Common myeloid progenitor, CD34-positive (primary cell): ENCODE measurements at regions not wholly inside any gene's neighbourhood (a gene's known extent, or its start where the extent isn't known, plus 50 kb on each side); places are given as distances from the start of the nearest gene placed in this dataset.

Experiments
- CTCF ChIA-PET: fragments of 350-600 bp; sonication (Branson Sonifier 250); formaldehyde crosslinking; loops from one replicate; lab custom pipeline; 2021; ENCODE audit warnings: antibody characterized with exemption; lab: Charles Lee
- POLR2A ChIA-PET: fragments of 350-600 bp; sonication (Branson Sonifier 250); formaldehyde crosslinking; loops from one replicate; lab custom pipeline; 2021; ENCODE audit warnings: antibody characterized with exemption; lab: Charles Lee
- DNase-seq, 3 donors: peaks; one replicate each; pipeline versions ENCODE4 v3.0.0 to v3.0.0-alpha.2; 2013
- H3K27ac ChIP-seq, 2 experiments: 1 replicate in 1 of 2; 2 replicates in 1 of 2; pipeline ENCODE4 v1.7.0; 2013; ENCODE audit warnings: inconsistent platforms in 2 of 2, low read length in 2 of 2, mild to moderate bottlenecking in 2 of 2, low read depth in 1 of 2, moderate library complexity in 1 of 2; ENCODE audit not compliant: severe bottlenecking in 2 of 2, insufficient read depth in 1 of 2, poor library complexity in 1 of 2
- H3K27me3 ChIP-seq, 5 experiments: replicated peaks in 2 of 5; 1 replicate in 3 of 5; 2 replicates in 2 of 5; pipeline versions ENCODE4 v1.6.1 to v1.7.0; 2013; ENCODE audit warnings: low read length in 4 of 5, mild to moderate bottlenecking in 2 of 5, moderate library complexity in 2 of 5, inconsistent platforms in 1 of 5; ENCODE audit not compliant: insufficient read depth in 5 of 5, control insufficient read depth in 4 of 5
- H3K36me3 ChIP-seq, 4 experiments: 1 replicate in 2 of 4; 2 replicates in 2 of 4; pipeline versions ENCODE4 v1.6.1 to v1.7.0; 2013; ENCODE audit warnings: low read length in 3 of 4, control low read depth in 1 of 4, mild to moderate bottlenecking in 1 of 4; ENCODE audit not compliant: control insufficient read depth in 4 of 4, insufficient read depth in 4 of 4
- H3K4me1 ChIP-seq, 4 experiments: 1 replicate in 3 of 4; 2 replicates in 1 of 4; pipeline versions ENCODE4 v1.6.1 to v1.7.1; 2013; ENCODE audit warnings: low read length in 3 of 4, mild to moderate bottlenecking in 3 of 4, control low read depth in 1 of 4, inconsistent platforms in 1 of 4, moderate library complexity in 1 of 4; ENCODE audit not compliant: control insufficient read depth in 4 of 4, insufficient read depth in 4 of 4; ENCODE audit errors: control extremely low read depth in 1 of 4
- H3K4me3 ChIP-seq, 7 experiments: 1 replicate in 4 of 7; 2 replicates in 3 of 7; pipeline versions ENCODE4 v1.5.1 to v1.7.0; 2013; ENCODE audit warnings: mild to moderate bottlenecking in 7 of 7, low read length in 6 of 7, moderate library complexity in 6 of 7, inconsistent platforms in 2 of 7, low read depth in 2 of 7, control low read depth in 1 of 7; ENCODE audit not compliant: insufficient read depth in 4 of 7, control insufficient read depth in 1 of 7; ENCODE audit errors: extremely low read depth in 1 of 7
- H3K9me3 ChIP-seq, 5 experiments: 1 replicate in 4 of 5; 2 replicates in 1 of 5; pipeline versions ENCODE4 v1.6.1 to v1.7.1; 2013; ENCODE audit warnings: low read length in 4 of 5, mild to moderate bottlenecking in 2 of 5, inconsistent platforms in 1 of 5, low read depth in 1 of 5, moderate library complexity in 1 of 5; ENCODE audit not compliant: control insufficient read depth in 4 of 5, insufficient read depth in 2 of 5; ENCODE audit errors: control extremely low read depth in 1 of 5
- WGBS: methylation state at CpG from one replicate; pipeline ENCODE4 v1.1.5; 2013; ENCODE audit not compliant: insufficient coverage; 5-methylcytosine and 5-hydroxymethylcytosine counted together

DNA sequence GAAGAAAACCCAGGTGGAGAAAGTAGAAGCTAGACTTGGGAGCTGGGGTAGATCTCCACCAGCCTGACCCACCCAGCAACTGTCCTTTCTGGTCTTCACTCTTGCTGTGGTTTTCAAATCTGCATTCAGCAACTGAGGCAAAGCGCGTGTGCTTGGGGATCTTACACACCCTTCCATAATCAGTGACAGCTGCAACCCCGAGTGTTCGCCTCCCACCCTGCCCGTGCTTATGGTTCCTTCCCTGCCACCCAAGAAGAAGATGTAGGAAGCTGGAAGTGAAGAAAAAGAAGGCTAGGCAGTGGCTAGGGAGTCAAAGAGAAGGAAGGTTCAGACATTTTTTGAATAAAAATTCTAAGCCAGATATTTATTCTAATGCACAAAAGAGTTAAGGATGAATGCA, 162.6 kb upstream of the CCND2 start:
- no peak overlapping the region for H3K27ac ChIP-seq
- POLR2A ChIA-PET: no interaction called here
- no peak overlapping the region for H3K4me3 ChIP-seq
- WGBS: 100% methylated on average over 3 of the region's 5 CpGs
- peaks cover 7 to 20% (median 15%) of the 10 kb centered on the region in 4 experiments for H3K4me1 ChIP-seq
- CTCF ChIA-PET: interaction anchor here (0.6 to 10.2 kb wide), 8 partner anchors 35 to 831 kb away, joined by 3 to 98 read pairs (median 3); partner anchors contain the start of gene CCND2
- no peaks in the 10 kb centered on the region for H3K9me3 ChIP-seq
- DNase-seq: no peak
- no peaks in the 10 kb centered on the region for H3K36me3 ChIP-seq
- no peaks in the 10 kb centered on the region for H3K27me3 ChIP-seq

- Histone ChIP-seq H3K27me3 (no peaks in the 10 kb centered on the region), H3K4me3 (no peak overlapping the region), H3K4me1 (peaks cover 1 to 8% (median 5%) of the 10 kb centered on the region in 4 experiments), H3K27ac (no peak overlapping the region), H3K36me3 (no peaks in the 10 kb centered on the region), H3K9me3 (peaks cover 0 to 1% (median 0%) of the 10 kb centered on the region in 5 experiments)
- CTCF ChIA-PET: interaction anchor here (0.6 to 10.2 kb wide), 7 partner anchors 11 to 192 kb away, joined by 3 to 98 read pairs (median 3); partner anchors contain the start of gene CCND2
- POLR2A ChIA-PET: interaction anchor here (0.7 kb wide), 1 partner anchor 27 kb away, joined by 3 read pairs; no protein-coding TSS in a partner anchor
- DNase-seq: no peak
- 93% methylated on average over 3 of the region's 5 CpGs for WGBS
Observed at GRCh38 chr12:4109826-4110225, 163.7 kb upstream of the CCND2 start.

DNA sequence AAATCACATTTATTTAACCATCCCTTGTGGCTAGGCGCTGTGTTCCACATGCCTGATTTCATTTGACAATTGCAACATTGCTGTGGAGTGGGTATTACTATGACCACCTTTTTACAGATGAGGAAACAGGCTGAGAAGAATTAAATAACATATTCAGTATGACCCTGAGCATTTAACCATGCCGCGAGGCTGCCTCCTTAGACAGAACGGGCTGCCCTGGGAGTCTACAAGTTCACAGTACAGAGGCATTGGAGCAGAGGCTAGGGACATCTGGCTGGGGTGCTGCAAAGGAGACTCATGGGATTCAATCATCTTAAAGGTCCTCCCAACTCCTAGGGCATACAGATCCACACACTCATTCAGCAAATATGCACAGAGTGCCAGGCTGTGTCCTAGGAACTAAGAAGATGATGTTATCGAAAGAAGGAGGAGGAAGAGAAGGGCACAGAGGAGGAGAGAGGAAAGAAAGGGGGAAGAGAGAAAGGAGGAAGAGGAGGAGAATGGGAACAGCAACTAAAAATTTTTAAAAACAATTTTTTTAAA, 164.7 kb upstream of the CCND2 start:
- Histone ChIP-seq H3K36me3 (no peaks in the 10 kb centered on the region), H3K9me3 (peaks cover 0 to 3% (median 0%) of the 10 kb centered on the region in 5 experiments), H3K4me3 (no peak overlapping the region), H3K4me1 (peaks cover 0 to 5% (median 2%) of the 10 kb centered on the region in 4 experiments), H3K27ac (no peak overlapping the region), H3K27me3 (no peaks in the 10 kb centered on the region)
- ChIA-PET CTCF (interaction anchor here (1.0 to 4.2 kb wide), 8 partner anchors 8 to 226 kb away, joined by 4 to 48 read pairs (median 6); partner anchors contain the start of gene CCND2), POLR2A (interaction anchor here (0.6 to 1.6 kb wide), 2 partner anchors 10 to 168 kb away, joined by 3 to 4 read pairs; no protein-coding TSS in a partner anchor)
- DNase-seq: no peak
- 93% methylated on average over 3 of the region's 5 CpGs for WGBS

DNA sequence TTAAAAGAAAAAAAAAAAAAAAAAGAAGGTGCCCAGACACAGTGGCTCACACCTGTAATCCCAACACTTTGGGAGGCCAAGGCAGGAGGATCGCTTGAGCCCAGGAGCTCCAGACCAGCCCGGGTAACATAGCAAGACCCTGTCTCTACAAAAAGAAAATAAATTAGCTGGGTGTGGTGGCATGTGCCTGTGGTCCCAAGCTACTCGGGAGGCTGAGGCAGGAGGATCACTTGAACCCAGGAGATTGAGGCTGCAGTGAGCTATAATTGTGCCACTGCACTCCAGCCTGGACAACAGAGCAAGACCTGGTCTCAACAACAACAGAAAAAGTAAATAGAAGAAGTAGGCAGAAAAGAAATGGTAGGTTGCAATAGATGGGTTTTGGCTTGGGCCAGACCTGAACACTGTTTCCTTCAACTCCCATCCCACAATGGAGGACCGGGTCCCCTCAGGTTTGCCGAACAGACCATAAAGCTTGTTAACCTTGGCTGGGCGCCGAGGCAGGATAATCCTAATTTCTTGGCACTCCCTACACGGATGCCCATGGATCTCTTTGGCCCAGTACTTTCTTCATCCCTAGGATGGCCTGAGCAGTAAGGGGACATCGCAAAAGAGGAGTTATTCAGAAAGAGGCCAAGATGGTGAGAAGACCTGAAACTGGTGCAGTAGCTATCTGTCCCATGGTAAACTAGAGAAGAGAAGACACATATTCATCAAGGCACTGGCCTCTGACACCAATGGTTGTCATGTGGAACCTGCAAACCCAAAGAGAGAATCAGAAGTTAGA, 165.5 kb upstream of the CCND2 start:
- no peak overlapping the region for H3K27ac ChIP-seq
- WGBS: 97% methylated on average over 7 of the region's 9 CpGs
- POLR2A ChIA-PET: interaction anchor here (0.6 to 1.6 kb wide), 4 partner anchors 10 to 224 kb away, joined by 3 to 5 read pairs (median 4); no protein-coding TSS in a partner anchor
- H3K9me3 ChIP-seq: peaks cover 0 to 3% (median 0%) of the 10 kb centered on the region in 5 experiments
- CTCF ChIA-PET: interaction anchor here (0.6 to 4.2 kb wide), 28 partner anchors 8 to 225 kb away, joined by 3 to 48 read pairs (median 4); partner anchors contain the start of gene CCND2
- no peaks in the 10 kb centered on the region for H3K27me3 ChIP-seq
- peak overlapping the region in 1 of 7 experiments; percentile 48 for H3K4me3 ChIP-seq
- H3K36me3 ChIP-seq: no peaks in the 10 kb centered on the region
- H3K4me1 ChIP-seq: peaks cover 0 to 5% (median 2%) of the 10 kb centered on the region in 4 experiments
- no peak for DNase-seq

DNA sequence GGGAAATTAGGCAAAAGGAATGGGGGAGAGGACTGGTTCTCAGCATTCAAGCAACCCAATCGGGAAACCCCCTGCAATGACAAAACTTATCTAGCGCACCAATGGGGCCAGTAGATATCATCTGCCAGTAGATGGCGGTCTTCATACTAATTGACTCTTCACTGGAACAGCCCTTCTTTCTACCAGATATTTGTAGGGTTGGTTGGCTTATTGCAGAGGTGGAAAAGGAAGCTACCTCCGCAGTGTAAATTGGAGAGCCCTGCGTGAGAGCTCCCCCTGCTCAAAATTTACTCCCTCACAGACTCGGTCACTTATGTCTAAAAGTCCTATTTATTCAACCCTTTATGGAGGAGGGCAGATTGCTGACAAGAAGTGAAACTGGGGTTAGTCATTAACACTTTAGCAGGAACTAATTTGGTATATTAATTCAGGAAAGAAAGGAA, 166.1 kb upstream of the CCND2 start:
- no peak overlapping the region for H3K27ac ChIP-seq
- H3K4me1 ChIP-seq: peaks cover 0 to 5% (median 2%) of the 10 kb centered on the region in 4 experiments
- ChIA-PET POLR2A (interaction anchor here (0.7 to 1.6 kb wide), 3 partner anchors 58 to 223 kb away, joined by 3 to 5 read pairs (median 4); no protein-coding TSS in a partner anchor), CTCF (interaction anchor here (0.6 to 4.2 kb wide), 31 partner anchors 8 to 225 kb away, joined by 3 to 48 read pairs (median 4); partner anchors contain the start of gene CCND2)
- H3K9me3 ChIP-seq: peaks cover 0 to 3% (median 0%) of the 10 kb centered on the region in 5 experiments
- no CpG with 5 or more reads among the region's 6 CpGs for WGBS
- peak; percentile 89 to 96 (median 96) for DNase-seq
- no peaks in the 10 kb centered on the region for H3K27me3 ChIP-seq
- H3K36me3 ChIP-seq: no peaks in the 10 kb centered on the region
- H3K4me3 ChIP-seq: peak overlapping the region in 2 of 7 experiments; percentile 11 to 48

- 89% methylated on average over 7 of the region's 8 CpGs for WGBS
- no peaks in the 10 kb centered on the region for H3K27me3 ChIP-seq
Observed at GRCh38 chr12:4106621-4107020, 166.9 kb upstream of the CCND2 start.

More at GRCh38 chr12:4106621-4107020, 166.9 kb upstream of the CCND2 start:
- no peak for DNase-seq
- Histone ChIP-seq H3K27ac (no peak overlapping the region), H3K4me3 (no peak overlapping the region), H3K9me3 (peaks cover 0 to 3% (median 0%) of the 10 kb centered on the region in 5 experiments), H3K36me3 (no peaks in the 10 kb centered on the region), H3K4me1 (peaks cover 0 to 5% (median 2%) of the 10 kb centered on the region in 4 experiments)
- ChIA-PET CTCF (interaction anchor here (0.6 to 4.2 kb wide), 16 partner anchors 10 to 224 kb away, joined by 3 to 48 read pairs (median 4); partner anchors contain the start of gene CCND2), POLR2A (no interaction called here)
